ENCODE measurements at regions not wholly inside any gene's neighbourhood (a gene's known extent, or its start where the extent isn't known, plus 50 kb on each side); places are given as distances from the start of the nearest gene placed in this dataset.

DNA sequence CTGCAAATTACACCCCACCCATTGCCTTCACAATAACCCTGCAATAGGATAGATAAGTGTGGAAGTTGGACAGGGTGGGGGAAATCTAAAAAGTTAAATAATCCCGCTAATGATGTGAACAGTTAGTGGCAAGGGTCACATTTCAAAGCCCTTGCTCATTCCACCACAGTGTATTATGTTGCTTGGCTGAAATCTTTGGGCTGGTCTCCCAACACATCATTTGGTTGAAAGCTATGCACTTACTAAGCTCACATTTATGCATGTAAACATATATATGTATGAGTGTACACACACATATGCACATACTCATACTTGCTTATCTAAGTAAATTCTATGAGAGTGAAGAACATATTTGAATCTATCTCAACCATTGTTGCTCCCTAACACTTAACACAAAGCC is 197.8 kb downstream of the RDH14 start:
- TF ChIP-seq CTCF (IDR thresholded peaks at IDR 0.05; ENCODE audit: borderline replicate concordance, control extremely low read depth, extremely low read depth, insufficient read depth, missing control alignments) = no peak
- no peak for DNase-seq (ENCODE audit: low spot score)
- in situ Hi-C loops (cut with MboI; ENCODE audit: low sequenced_read_pairs, unreplicated experiment) = no loop called here

GRCh38 chr2:18357537-18357936 is 202.9 kb downstream of the RDH14 start:
- in situ Hi-C loops (cut with MboI; ENCODE audit: low sequenced_read_pairs, unreplicated experiment) = no loop called here
- TF ChIP-seq CTCF (IDR thresholded peaks at IDR 0.05; ENCODE audit: borderline replicate concordance, control extremely low read depth, extremely low read depth, insufficient read depth, missing control alignments) = no peak

DNA sequence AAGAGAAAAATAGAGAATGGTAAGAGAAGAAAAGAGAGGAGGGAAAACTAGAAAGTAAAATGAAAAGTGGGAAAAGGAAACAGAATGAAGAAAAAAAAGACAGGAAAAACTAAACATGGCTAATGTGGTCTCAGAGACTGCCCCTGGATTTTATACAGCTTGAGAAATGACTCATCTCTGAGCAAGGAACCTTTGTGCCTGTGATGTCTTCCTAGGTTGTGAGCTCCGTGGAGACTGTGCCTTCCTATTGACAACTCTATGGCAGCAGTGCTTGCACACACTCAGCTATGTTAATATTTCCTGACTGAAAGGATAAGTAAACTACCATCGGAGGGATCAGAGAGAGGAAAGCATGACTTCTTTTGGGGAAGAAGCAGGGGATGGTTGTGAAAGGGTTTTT is 203.8 kb downstream of the RDH14 start:
- DNase-seq (ENCODE audit: low spot score) = no peak
- no peak for TF ChIP-seq CTCF (IDR thresholded peaks at IDR 0.05; ENCODE audit: borderline replicate concordance, control extremely low read depth, extremely low read depth, insufficient read depth, missing control alignments)
- in situ Hi-C loops (cut with MboI; ENCODE audit: low sequenced_read_pairs, unreplicated experiment) = no loop called here

More at GRCh38 chr2:18357537-18357936, 202.9 kb downstream of the RDH14 start:
- no peak for DNase-seq (ENCODE audit: low spot score)

- in situ Hi-C loops (cut with MboI; ENCODE audit: low sequenced_read_pairs, unreplicated experiment) = no loop called here
- no peak for DNase-seq (ENCODE audit: low spot score)
Measured at GRCh38 chr2:18349421-18349820, 211.0 kb downstream of the RDH14 start.

GRCh38 chr2:18346874-18347273 is 213.6 kb downstream of the RDH14 start:
- DNase-seq (ENCODE audit: low spot score) = no peak
- TF ChIP-seq CTCF (IDR thresholded peaks at IDR 0.05; ENCODE audit: borderline replicate concordance, control extremely low read depth, extremely low read depth, insufficient read depth, missing control alignments) = no peak
- in situ Hi-C loops (cut with MboI; ENCODE audit: low sequenced_read_pairs, unreplicated experiment) = no loop called here

More at GRCh38 chr2:18349421-18349820, 211.0 kb downstream of the RDH14 start:
- no peak for TF ChIP-seq CTCF (IDR thresholded peaks at IDR 0.05; ENCODE audit: borderline replicate concordance, control extremely low read depth, extremely low read depth, insufficient read depth, missing control alignments)

- no peak for DNase-seq (ENCODE audit: low spot score)
- in situ Hi-C loops (cut with MboI; ENCODE audit: low sequenced_read_pairs, unreplicated experiment) = no loop called here
- TF ChIP-seq CTCF (IDR thresholded peaks at IDR 0.05; ENCODE audit: borderline replicate concordance, control extremely low read depth, extremely low read depth, insufficient read depth, missing control alignments) = no peak
Measured at GRCh38 chr2:18346344-18346743, 214.1 kb downstream of the RDH14 start.

GRCh38 chr2:18345848-18346247 is 214.6 kb downstream of the RDH14 start:
- DNase-seq (ENCODE audit: low spot score) = no peak
- TF ChIP-seq CTCF (IDR thresholded peaks at IDR 0.05; ENCODE audit: borderline replicate concordance, control extremely low read depth, extremely low read depth, insufficient read depth, missing control alignments) = no peak
- in situ Hi-C loops (cut with MboI; ENCODE audit: low sequenced_read_pairs, unreplicated experiment) = no loop called here

All from GM13976 (cell line).